ENCODE measurements at regions not wholly inside any gene's neighbourhood (a gene's known extent, or its start where the extent isn't known, plus 50 kb on each side); places are given as distances from the start of the nearest gene placed in this dataset.

DNA sequence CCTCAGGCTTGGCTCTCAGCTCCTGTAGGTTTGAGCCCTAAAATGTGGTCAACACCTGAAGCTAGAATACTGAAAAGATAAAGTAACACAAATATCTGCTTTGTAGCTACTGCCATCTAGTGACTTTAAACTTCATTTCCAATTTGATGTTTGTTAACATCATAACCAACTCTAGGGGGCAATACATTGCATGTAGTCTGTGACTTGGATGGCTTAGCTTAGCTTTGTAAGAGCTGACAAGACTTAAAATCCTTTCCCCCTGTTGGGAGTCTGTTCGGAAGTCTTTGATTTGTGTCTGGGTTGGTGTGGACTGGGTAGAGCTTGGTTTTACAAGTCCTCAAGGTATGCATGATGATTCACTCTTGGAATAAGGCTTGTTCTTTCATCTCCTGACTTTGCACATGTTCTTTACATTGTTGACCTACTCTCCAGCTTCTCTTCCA lies 51.7 kb downstream of the SCN11A start:
- Mint-ChIP-seq H3K27ac (no peak overlapping the region), H3K4me3 (no peak overlapping the region), H3K36me3 (no peaks in the 10 kb centered on the region), H3K27me3 (ENCODE audit: low read depth in 3 of 3) (peaks cover 0 to 3% (median 2%) of the 10 kb centered on the region in 3 donors), H3K9me3 (no peaks in the 10 kb centered on the region), H3K4me1 (no peaks in the 10 kb centered on the region)
- intact Hi-C loops (cut with micrococcal nuclease): no loop called here
- Histone ChIP-seq H3K27me3 (ENCODE audit: control insufficient read depth in 2 of 2, insufficient read depth in 2 of 2, low read length in 2 of 2) (no peaks in the 10 kb centered on the region), H3K9me3 (replicated peaks in 1 of 2; ENCODE audit: control insufficient read depth in 1 of 2, insufficient read depth in 1 of 2, low read length in 2 of 2) (no peaks in the 10 kb centered on the region), H3K4me1 (ENCODE audit: control insufficient read depth in 1 of 2, insufficient read depth in 2 of 2, low read length in 2 of 2) (no peaks in the 10 kb centered on the region), H3K36me3 (replicated peaks in 1 of 2; ENCODE audit: control insufficient read depth in 1 of 2, insufficient read depth in 2 of 2, low read length in 2 of 2) (no peaks in the 10 kb centered on the region), H3K9ac (ENCODE audit: insufficient read depth, low read length, poor library complexity, severe bottlenecking) (no peak overlapping the region), H2AFZ (ENCODE audit: insufficient read depth, low read depth, low read length, poor library complexity, severe bottlenecking) (no peak overlapping the region), H4K20me1 (ENCODE audit: insufficient read depth, low read length) (no peaks in the 10 kb centered on the region), H3K27ac (ENCODE audit: low read depth in 1 of 2, low read length in 2 of 2) (no peak overlapping the region), H3K4me3 (replicated peaks in 1 of 3; ENCODE audit: low read depth in 2 of 3, low read length in 3 of 3) (no peak overlapping the region), H3K79me2 (ENCODE audit: insufficient read depth, low read length) (no peaks in the 10 kb centered on the region), H3K4me2 (replicated peaks; ENCODE audit: extremely low read depth, low read length, poor library complexity, severe bottlenecking) (no peak overlapping the region)
- peak in 2 of 3 donors; percentile 8 to 18 for DNase-seq
- TF ChIP-seq, protein P1, sequence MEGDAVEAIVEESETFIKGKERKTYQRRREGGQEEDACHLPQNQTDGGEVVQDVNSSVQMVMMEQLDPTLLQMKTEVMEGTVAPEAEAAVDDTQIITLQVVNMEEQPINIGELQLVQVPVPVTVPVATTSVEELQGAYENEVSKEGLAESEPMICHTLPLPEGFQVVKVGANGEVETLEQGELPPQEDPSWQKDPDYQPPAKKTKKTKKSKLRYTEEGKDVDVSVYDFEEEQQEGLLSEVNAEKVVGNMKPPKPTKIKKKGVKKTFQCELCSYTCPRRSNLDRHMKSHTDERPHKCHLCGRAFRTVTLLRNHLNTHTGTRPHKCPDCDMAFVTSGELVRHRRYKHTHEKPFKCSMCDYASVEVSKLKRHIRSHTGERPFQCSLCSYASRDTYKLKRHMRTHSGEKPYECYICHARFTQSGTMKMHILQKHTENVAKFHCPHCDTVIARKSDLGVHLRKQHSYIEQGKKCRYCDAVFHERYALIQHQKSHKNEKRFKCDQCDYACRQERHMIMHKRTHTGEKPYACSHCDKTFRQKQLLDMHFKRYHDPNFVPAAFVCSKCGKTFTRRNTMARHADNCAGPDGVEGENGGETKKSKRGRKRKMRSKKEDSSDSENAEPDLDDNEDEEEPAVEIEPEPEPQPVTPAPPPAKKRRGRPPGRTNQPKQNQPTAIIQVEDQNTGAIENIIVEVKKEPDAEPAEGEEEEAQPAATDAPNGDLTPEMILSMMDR (IDR thresholded peaks at IDR 0.05): peak; percentile 84
- WGBS (ENCODE audit: insufficient coverage): no CpG with 5 or more reads among the region's 1 CpG

DNA sequence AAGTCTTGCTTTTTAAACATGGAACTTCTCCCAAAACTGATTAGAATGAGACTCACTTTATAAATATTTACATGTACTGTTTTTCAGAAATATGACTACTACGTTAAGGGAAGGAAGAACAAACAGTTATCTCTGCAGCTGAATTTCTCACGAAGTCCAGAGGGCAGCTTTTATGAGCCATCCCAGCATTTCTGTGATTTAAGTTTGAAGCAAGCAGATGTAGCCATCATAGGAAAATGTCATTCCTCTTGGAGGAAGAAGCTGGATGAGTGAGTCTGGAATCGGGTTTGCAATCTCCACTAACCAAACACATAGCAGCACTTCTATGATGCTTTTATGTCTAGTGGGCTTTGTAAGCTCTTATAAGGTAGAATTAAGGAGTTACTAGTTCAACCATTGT lies 53.7 kb downstream of the SCN11A start:
- H3K9me3 ChIP-seq (replicated peaks in 1 of 2; ENCODE audit: control insufficient read depth in 1 of 2, insufficient read depth in 1 of 2, low read length in 2 of 2): no peaks in the 10 kb centered on the region
- no peak for DNase-seq
- H3K27ac ChIP-seq (ENCODE audit: low read depth in 1 of 2, low read length in 2 of 2): no peak overlapping the region
- H2AFZ ChIP-seq (ENCODE audit: insufficient read depth, low read depth, low read length, poor library complexity, severe bottlenecking): no peak overlapping the region
- H3K4me1 ChIP-seq (ENCODE audit: control insufficient read depth in 1 of 2, insufficient read depth in 2 of 2, low read length in 2 of 2): no peaks in the 10 kb centered on the region
- H3K27me3 Mint-ChIP-seq (ENCODE audit: low read depth in 3 of 3): peaks cover 0 to 3% (median 3%) of the 10 kb centered on the region in 3 donors
- 100% methylated on average over 2 of the region's 3 CpGs for WGBS (ENCODE audit: insufficient coverage)
- no peaks in the 10 kb centered on the region for H3K27me3 ChIP-seq (ENCODE audit: control insufficient read depth in 2 of 2, insufficient read depth in 2 of 2, low read length in 2 of 2)
- no peak overlapping the region for H3K4me2 ChIP-seq (replicated peaks; ENCODE audit: extremely low read depth, low read length, poor library complexity, severe bottlenecking)
- no peaks in the 10 kb centered on the region for H3K4me1 Mint-ChIP-seq
- intact Hi-C loops (cut with micrococcal nuclease): loop anchor here in 1 of 2 donors (10.0 kb wide), 1 partner anchor 473 kb away; no protein-coding TSS in a partner anchor
- no peaks in the 10 kb centered on the region for H4K20me1 ChIP-seq (ENCODE audit: insufficient read depth, low read length)
- no peak overlapping the region for H3K9ac ChIP-seq (ENCODE audit: insufficient read depth, low read length, poor library complexity, severe bottlenecking)
- TF ChIP-seq, protein P1 (IDR thresholded peaks at IDR 0.05): no peak
- no peaks in the 10 kb centered on the region for H3K9me3 Mint-ChIP-seq
- H3K27ac Mint-ChIP-seq: no peak overlapping the region
- H3K4me3 ChIP-seq (replicated peaks in 1 of 3; ENCODE audit: low read depth in 2 of 3, low read length in 3 of 3): no peak overlapping the region
- H3K36me3 Mint-ChIP-seq: no peaks in the 10 kb centered on the region
- H3K79me2 ChIP-seq (ENCODE audit: insufficient read depth, low read length): no peaks in the 10 kb centered on the region
- H3K4me3 Mint-ChIP-seq: no peak overlapping the region
- no peaks in the 10 kb centered on the region for H3K36me3 ChIP-seq (replicated peaks in 1 of 2; ENCODE audit: control insufficient read depth in 1 of 2, insufficient read depth in 2 of 2, low read length in 2 of 2)

All from CD14-positive monocyte (primary cell).